LoVo (cell line): ENCODE measurements at regions not wholly inside any gene's neighbourhood (a gene's known extent, or its start where the extent isn't known, plus 50 kb on each side); places are given as distances from the start of the nearest gene placed in this dataset.
"Not testable (repeated sequence)": the region's sequence is repeated elsewhere in the genome, so short reads cannot be mapped to it uniquely, and the experiment has no call there.

Experiments
- DNase-seq: peaks from one replicate; pipeline ENCODE4 v3.0.0-alpha.2; 2016; ENCODE audit warnings: low spot score

DNA sequence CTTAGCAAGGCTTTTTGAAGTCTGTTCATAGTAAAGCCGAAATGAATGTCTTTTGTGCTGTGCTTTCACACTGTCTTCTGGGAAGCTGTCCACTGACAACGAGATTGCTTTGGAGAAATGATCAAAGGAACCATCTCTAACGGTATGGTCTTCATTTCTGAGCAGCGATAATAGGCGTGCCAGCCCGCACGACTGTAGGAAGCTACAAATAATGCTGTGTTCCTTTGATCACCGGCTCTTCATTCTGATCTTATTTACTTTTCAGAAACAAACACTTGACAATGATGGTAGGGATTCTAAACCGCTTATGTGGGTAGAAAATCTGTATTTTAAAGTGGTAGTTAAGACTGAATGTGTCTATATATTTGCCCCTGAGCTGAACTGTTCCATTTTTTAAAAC lies 306.6 kb upstream of the EXOC2 start:
- DNase-seq: no peak

DNA sequence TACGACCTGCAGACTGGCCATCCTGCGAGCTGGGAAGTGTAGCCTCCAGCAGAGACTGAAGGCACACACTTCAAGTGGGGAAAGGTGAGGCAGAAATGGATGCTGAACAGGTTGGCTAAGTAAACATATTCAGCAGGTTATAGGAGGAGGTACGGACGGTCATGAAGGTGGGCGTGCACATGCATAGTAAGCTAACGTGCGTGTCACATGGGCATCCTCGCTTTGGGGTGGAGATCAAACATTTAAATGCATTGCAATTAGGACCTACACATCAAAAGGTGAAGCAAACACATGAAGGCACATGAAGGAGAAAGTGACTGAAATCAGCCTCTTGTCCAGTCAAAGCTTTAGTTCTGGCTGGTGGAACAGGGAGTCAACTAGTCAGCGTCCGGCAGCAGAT lies 305.6 kb upstream of the EXOC2 start:
- no peak for DNase-seq

DNA sequence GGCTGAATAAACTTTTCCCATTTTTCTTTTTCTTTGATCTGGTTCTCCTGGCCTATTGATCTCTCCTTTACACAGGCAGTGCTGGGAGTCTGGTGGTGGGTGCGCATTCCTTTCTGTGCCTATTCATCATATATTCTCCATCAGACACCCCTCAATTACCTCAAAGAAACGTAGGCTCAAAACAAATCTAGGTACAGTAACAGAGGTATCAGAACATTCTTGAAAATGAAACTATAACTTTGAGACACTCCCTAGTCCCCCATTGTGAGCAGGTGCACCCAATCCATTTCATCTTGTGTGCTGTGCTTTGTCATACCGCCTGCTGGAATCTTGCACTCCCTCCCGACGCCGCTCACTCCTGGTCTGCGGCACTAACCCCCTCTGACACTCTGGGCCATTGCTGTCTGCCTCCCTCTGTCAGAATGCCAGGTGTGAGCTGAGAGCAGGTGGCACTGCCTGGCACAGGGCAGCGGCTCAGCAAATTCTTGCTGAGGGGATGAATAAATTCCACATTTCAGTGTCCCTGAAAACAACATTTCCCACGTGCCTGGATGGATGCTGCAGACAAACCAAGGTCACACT lies 303.4 kb upstream of the EXOC2 start:
- no peak for DNase-seq

DNA sequence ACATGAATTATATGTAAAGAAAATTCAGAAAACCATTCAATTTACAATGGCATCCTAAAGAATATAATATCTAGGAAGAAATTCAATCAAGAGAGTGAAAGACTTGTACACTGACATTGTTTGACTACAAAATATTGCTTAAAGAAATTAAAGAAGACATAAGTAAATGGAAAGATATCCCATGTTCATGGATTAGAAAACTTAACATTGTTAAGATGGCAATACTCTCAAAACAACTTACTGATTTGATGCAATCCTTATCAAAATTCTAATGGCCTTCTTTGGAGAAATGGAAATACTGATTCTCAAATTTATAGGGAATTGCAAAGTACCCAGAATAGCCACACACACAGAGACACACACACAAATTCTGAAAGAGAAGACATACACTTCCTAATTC lies 298.3 kb upstream of the EXOC2 start:
- DNase-seq: no peak

DNA sequence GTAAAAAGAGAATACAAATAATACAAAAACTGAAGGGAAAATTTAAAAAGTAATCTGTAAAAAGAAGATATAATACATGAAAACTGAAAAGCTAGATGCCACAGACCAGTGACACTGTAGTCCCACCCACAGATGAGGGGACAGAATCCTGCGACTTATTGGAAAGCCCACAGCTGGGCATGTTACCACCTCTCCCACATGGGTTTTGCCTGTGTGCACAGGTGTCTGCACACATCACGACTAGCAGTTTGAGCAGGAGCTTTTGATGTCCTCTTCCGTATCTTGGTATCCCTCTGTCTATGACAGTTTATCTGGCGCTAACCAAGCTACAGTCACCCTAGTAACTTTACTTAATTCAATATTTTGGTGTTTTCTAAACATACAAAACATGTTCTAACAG lies 291.1 kb upstream of the EXOC2 start:
- no peak for DNase-seq

DNA sequence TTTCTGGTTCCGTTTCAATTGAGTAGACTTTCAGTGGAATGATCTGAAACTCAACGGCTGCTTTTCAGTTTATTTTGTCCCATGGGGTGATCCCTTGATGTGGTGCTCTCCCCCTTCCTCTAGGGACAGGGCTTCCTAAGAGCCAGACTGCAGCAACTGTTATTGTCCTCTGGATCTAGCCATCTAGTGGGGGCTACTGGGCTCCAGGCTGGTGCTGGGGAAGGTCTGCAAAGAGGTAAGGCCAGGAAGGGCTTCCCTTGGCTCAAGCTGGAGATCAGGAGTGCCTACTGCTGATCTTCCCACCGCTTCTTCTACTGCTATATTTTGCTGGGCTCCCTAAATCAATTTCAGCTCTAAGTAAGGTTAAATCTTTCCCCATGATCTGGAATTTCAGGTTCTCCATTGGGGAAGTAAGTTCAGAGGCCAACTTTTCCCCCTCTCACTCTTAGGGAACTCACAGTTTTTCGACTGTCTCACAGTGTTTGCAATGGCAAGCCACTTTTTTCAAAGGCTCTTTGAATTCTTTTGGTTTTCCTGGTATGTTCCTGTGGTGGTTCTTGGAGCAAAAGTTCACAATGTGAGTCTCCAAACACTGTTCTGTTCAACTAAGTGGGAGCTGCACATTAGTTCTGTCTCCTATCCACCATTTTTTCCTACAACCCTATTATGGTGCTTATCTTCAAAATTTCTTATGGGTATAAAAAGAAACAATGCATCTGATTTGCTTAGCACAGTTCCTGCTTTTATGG lies 286.2 kb upstream of the EXOC2 start:
- DNase-seq: no peak

DNA sequence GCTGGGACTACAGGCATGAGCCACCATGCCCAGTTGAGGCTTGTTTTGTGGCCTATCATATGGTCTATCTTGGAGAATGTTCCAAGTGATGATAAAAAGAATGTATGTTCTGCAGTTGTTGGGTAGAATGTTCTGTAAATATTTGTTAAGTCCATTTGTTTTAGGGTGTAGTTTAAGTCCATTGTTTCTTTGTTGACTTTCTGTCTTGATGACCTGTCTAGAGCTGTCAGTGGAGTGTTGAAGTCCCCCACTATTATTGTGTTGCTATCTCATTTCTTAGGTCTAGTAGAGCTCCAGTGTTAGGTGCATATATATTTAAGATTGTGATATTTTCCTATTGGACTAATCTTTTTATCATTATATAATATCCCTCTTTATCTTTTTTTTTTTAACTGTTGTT lies 284.3 kb upstream of the EXOC2 start:
- DNase-seq: not testable (repeated sequence)

DNA sequence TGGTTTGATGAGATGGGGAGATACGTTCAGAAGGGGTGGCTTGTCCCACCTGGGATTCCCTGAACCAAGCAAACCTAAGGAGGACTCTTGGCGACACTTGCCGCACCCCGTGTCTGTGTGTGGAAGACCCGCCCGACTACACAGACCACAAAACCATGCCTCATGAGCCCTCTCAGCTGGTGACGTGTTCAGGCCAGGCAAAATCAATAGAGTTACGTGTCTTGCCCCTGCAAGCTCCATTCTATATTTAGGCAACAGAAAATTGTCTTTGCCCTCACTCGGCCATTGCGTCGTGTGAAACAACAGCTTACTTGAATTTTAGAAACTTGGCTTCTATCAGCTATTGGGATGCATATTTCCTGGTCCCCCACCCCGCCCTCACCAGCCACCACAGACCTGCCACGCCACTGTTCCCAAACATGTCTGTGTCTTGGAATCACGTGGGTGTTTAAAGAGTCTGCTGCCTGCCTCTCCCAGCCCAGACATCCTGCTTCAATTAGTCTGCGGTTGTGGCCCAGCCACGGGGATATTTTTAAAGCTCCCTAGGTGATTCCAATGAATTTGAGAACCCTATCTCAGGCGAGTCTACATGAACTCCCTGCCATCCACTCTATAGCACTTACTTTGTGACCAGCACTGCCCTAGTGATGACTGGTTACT lies 279.2 kb upstream of the EXOC2 start:
- DNase-seq: no peak

DNA sequence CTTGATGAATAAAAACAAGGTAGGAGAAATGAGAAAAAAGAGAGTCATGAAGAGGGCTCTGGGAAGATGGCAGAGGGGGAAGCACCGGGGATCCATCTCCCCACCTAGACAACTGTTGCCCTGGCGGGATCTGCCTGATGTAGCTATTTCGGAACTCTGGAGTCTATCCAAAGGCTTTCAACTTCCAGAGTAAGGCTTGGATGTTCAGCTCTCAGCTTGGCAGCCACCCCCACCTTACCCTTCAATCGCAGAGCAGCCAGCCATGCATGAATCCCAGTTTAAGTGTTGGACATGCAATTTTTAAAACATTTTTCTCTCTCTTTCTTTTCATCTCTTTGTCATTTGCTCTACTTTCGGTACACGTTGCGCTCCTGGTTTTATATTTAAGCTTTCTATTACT lies 275.9 kb upstream of the EXOC2 start:
- DNase-seq: no peak

DNA sequence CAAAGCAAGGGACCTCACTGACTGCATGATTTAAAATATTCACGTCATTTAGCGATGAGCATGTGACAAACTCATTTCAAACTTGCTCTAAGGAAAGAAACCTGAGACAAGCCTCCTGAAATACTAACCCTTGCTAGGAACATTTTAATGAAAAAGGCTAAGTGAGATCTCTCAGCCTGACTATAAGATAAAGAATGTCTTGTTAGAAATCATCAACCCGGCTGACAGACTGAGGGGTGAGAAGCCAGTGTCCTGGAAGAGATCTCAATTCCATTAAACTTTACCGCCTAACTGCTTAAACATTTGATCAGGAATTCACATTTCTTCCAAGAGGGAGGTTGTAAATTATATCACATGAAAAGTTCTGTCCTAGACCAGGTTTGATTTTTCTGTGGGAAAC lies 274.8 kb upstream of the EXOC2 start:
- no peak for DNase-seq

DNA sequence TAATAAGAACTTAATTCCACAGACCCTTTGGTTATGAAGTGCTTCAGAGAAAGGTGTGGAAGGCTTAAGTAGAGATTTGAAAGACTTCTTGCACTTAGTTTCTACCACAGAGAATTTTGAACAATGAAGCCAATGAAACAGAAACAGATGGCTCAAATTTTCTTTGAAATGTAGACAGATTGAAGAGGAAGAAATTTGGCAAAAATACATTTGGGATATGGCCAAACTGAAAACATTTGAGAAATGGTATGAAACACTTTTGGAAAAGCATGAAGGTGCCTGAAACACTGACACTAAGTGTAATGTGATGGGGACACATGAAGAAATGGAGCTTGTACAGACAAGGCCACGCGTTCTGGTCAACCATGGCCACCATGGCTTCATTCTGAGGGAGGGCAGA lies 272.4 kb upstream of the EXOC2 start:
- DNase-seq: no peak

DNA sequence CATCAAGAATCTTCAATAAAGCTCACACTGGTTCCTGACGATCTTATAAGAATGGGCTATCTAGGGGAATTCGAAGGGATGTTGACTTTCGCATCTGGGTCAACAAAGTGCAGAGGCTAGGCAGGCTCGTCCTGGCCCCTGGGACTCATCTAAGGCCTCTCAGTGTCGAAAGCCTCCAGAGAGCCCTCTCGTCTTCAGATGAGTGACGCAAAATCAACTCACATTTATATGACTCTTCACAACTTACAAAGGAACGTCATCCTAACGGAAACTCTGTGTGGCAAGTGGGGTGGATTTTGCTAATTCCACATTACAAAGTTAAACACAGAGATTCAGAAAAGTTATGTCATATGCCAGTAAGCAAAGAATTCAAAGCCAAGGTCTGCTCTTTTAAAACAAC lies 270.5 kb upstream of the EXOC2 start:
- no peak for DNase-seq

DNA sequence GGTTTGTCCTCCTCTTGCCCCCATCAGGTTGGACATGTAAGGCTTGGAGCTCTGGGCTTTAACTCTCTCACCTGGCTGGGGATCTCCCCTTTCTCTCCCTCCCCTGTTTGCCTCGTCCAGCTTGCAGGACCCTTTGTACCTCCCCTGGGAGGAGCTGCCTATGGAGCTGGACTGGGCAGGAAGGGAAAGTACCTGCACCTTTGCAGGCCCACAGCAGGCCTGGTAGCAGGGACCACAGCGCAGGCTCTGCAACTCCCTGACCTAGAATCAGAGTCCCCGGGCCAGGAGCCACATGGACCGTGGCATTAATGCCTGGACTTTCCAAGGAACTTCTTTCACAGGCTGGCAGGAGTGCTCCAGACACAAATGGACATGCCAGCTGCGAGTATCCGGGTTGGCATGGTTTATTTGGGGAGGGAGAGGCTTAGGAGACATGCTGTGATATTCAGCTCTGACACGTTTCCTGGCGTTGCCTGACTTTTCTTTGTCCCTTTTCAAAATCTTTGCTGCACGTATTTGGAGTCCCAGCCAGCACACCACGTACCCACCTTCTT lies 268.5 kb upstream of the EXOC2 start:
- no peak for DNase-seq

DNA sequence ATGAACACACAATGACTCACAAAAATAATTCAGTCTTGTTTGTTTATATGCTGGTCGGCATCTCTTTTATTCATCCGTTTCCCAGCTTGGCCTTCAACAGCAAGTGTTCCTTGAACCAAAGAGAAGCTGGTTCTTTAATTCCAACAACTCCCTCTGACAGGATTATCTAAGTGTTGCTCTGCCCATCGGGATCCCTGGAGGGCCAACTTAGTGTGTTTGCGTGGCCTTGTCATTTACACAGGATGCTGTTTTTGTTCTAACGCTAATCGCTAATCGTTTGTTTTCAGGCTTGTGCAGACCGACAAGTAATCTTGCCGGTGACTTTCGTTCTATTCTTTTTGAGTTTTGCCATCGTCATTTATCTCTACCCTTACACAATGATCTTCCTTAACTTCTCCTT lies 267.4 kb upstream of the EXOC2 start:
- DNase-seq: no peak

DNA sequence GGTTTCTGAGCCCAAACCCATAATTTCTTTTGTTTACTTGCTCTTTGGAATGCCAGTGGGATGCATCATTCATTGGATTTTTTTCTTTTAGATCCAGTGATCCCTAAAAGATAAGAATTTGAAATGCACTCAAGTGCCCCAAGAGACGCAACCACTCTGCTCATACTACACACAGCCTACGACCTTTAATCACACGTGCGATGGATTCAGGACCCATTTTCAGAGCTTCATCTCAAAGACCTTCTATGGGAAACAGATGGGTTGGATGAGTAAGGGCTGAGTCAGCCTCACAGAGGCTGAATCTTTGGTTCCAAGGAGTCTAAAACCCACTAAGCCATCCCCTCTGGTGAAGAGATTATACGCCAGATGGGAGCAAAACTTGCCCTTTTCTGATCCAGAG lies 265.5 kb upstream of the EXOC2 start:
- no peak for DNase-seq

DNA sequence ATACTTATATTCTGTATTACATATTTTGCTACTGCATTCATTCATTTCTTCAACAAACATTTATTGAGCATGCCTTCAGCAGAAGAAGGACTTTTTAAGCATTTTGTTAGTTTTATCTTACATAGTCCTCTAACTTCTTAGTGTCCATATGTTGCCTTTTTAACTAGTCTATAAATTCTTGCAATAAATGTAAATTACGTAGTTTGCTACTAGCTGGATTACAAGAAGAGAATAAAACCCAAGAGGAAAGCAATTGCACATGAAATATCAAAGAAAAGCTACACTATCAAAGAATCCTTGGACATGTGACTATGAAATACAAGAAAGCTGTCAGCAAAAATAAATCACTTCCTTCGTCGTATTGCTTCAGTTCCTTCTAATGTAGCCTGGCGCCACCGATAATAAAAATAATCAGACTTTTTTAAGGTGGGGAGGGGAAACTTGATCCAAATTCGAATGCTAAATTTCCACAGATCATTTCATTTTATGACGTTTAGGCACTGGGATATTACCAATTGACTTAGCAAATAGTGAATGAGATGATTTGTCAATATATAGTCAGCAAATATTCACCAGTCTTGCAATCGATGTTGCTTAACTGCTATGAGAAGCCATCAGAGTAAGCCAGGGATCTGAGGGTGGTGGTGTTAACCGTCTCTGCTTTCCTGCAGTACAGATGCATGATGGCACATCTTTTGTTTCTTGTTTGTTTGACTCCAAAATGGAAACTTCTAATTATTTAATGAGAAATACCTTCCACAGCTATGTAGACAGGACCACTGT lies 258.7 kb upstream of the EXOC2 start:
- no peak for DNase-seq

DNA sequence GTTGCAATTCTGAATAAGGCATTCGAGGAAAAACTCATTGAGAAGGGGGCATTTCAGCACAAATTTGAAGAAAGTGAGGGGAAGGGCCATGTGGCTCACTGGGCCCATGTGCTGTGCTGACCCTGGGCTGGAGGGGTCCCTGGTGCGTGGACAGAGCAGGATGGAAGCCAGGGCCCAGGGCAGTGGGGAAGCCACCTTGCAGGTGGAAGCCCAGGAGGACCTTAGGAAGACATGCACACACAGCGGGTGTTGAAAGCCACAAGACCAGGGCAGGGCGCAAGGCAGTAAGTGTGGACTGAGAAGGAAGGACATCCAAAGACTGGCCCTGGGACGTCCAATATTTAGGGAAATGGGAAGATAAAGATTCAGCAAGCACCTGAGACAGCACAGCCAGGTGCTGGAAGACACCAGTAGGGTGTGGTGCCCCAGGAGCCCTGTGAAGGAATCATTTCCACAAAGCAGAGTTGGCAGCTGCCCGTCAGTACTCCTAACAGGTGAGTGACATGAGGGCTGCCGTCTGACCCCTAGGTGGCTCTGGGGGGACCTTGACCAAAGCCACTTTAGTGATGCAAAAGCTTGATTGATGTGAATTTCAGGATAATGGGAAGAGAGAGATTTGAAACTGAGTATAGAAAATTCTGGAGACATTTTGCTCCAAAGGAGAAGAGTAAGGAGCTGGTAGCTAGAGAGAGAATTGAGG lies 254.4 kb upstream of the EXOC2 start:
- no peak for DNase-seq

DNA sequence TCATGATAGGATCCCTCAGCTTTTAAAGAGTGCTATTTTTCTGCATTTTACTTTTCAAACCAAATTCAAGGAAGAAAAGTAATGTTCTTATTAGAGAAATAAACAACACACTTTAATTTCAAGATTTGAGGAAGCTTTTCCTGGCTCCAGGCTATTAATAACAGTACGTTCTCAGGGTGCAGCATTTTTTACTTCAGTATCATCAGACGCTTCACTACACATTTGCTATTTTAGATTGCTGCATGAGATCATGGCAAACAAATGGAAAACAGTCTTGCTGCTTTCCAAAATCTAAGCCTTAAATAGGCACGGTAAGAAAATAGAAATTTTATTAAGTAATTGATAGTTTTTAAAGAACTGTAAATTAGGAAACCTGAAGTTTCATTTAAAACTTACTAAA lies 253.6 kb upstream of the EXOC2 start:
- no peak for DNase-seq

DNA sequence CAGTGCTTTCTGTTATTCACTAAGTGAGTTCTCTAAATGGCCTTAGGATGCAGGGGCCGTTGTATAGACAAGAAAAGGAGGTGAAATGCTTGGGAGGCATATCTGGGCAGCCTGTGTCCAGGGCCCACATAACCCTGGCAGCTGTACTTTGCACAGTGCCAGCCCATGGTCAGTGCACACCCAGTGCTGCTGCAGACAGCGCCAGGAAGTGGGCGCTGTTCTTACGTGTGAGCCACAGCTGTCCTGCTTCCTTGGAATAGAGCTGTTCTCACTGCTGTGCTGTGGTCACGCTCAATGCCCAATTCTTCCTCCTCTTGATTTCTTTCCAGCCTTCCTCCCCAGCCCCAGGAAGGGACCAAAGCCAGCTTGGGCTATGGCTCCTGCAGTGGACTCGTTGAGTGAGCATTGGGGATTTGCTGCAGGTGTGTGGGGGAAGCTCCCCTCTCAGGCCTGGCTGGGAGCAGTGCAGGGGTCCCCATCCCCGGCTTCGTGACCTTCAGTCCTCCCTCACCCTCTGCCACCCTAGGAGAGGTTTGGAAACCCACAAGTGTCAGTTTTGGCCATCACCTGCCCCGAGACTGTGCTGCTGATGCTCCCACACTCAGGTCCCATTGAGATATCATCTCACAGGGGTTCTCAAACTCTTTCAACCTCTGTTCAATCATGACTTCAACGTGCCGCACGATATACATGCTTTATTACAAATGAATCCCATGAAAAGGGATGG lies 246.8 kb upstream of the EXOC2 start:
- DNase-seq: no peak

DNA sequence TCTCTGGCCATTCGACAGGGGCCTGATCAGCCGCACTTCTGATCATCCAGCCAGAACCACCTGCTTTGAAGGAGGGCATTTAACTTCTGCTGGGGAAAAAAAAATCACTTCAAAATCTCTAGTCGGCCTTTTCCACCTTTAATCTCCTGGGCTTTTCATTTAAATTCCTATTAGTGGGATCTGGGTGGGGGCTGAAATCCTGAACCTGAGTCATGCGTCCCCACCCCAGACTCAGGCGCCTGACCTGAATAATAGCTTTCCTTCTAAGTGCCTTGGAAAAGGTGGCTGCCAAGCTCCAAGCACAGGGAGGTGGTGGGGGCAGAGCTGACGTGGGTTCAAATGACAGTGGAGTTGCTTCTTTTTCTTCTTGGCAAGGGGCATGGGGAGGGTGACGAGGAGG lies 246.0 kb upstream of the EXOC2 start:
- no peak for DNase-seq

DNA sequence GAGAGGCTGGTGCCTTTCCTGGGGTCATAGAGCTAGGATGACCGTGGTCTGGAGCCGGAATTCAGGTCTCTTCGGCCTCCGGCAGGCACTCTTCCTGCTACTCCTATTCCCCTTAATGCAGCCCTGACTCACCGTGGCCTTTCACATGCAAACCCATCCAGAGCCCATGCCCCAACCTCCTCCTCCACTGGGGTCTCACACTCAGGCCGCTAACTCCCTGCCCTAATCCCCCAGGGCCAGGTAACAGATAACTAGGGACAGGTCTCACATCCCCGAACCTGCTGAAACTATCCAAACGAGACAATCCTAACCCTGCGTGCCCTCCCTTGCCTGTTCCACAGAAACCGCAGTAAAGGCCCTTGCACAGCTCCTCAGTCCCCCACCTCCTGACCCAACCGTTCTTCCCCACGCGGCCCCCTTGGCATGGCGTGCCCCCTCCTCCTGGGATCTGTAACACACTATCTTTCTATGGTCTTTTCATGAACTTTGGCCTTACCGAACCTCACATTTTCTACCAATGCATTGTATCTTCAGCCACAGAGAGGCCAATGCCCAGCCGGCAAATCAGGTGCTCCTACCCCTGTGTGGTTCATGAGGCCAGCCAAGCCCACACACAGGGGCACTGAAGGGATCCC lies 245.4 kb upstream of the EXOC2 start:
- no peak for DNase-seq
